Immature natural killer cell (primary cell): ENCODE measurements at regions not wholly inside any gene's neighbourhood (a gene's known extent, or its start where the extent isn't known, plus 50 kb on each side); places are given as distances from the start of the nearest gene placed in this dataset.

Experiments
- DNase-seq, 3 donors: peaks; one replicate each; pipeline ENCODE4 v3.0.0; 2022; ENCODE audit warnings: mixed read lengths in 1 of 3
- H3K27ac Mint-ChIP-seq, 6 donors: one replicate each; pipeline ENCODE4 v1.8.0; 2020; ENCODE audit warnings: mixed read lengths in 6 of 6, mild to moderate bottlenecking in 5 of 6, inconsistent platforms in 4 of 6, moderate library complexity in 3 of 6
- H3K27me3 Mint-ChIP-seq, 3 donors: one replicate each; pipeline ENCODE4 v1.8.0; 2020 to 2021; ENCODE audit warnings: low read depth in 3 of 3, mild to moderate bottlenecking in 3 of 3, mixed read lengths in 3 of 3, moderate library complexity in 3 of 3, inconsistent platforms in 1 of 3
- H3K36me3 Mint-ChIP-seq, 3 donors: one replicate each; pipeline ENCODE4 v1.8.0; 2020; ENCODE audit warnings: mixed read lengths in 3 of 3, inconsistent platforms in 2 of 3, mild to moderate bottlenecking in 2 of 3
- H3K4me1 Mint-ChIP-seq, 2 donors: one replicate each; pipeline ENCODE4 v1.8.0; 2020; ENCODE audit warnings: inconsistent platforms in 2 of 2, mild to moderate bottlenecking in 2 of 2, mixed read lengths in 2 of 2, moderate library complexity in 1 of 2
- H3K4me3 Mint-ChIP-seq, 5 donors: one replicate each; pipeline ENCODE4 v1.8.0; 2020; ENCODE audit warnings: mild to moderate bottlenecking in 5 of 5, mixed read lengths in 5 of 5, inconsistent platforms in 3 of 5, moderate library complexity in 3 of 5
- H3K9me3 Mint-ChIP-seq, 6 donors: one replicate each; pipeline ENCODE4 v1.8.0; 2020; ENCODE audit warnings: mild to moderate bottlenecking in 6 of 6, mixed read lengths in 6 of 6, inconsistent platforms in 4 of 6, moderate library complexity in 3 of 6

DNA sequence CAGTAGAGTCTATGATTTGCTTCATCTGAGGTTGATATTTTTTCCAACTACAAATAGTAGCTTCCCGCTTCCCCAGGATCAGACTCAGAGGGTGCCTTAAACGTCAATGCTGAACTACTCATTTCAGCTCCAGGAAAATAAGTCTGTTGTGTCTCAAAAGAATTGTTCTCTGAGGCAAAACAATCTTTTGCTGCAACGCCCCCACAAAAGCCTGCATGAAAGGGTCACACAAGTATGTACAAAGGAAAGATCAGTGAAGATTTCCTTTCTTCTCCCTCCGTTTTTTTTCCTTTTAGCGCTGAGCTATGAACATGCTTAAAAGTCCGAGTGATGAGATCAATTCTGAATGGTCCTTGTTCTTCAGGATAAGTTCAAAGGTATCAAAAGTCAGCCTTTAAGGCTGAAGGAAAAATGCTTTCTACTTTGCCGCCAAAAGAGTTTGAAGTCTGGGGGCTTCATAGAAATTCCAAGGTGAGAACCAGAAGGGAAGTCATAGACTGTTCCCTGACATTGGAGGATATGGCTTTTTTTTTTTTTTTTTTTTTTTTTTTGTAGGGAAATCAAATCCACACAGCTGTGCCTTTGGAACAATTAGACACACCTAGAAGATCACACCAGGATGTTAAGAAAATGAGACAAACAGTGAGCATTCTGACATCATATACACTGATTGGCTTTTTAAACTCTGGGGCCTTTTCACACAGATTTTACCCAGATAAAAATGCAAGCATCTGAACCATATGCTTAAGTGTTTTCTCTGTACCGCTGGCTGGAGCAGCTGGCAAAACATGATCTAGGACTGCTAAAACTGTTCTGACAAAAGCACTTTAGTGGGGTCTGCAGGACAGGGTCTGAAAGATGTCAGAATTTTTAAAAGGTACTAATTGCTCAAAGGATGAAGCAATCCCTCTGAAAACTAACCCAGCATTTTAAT, 329.3 kb downstream of the ENC1 start:
- Mint-ChIP-seq H3K9me3 (no peaks in the 10 kb centered on the region), H3K4me1 (no peaks in the 10 kb centered on the region), H3K27me3 (peaks cover 0 to 8% (median 3%) of the 10 kb centered on the region in 3 donors), H3K4me3 (no peak overlapping the region), H3K36me3 (no peaks in the 10 kb centered on the region), H3K27ac (no peak overlapping the region)
- DNase-seq: no peak

DNA sequence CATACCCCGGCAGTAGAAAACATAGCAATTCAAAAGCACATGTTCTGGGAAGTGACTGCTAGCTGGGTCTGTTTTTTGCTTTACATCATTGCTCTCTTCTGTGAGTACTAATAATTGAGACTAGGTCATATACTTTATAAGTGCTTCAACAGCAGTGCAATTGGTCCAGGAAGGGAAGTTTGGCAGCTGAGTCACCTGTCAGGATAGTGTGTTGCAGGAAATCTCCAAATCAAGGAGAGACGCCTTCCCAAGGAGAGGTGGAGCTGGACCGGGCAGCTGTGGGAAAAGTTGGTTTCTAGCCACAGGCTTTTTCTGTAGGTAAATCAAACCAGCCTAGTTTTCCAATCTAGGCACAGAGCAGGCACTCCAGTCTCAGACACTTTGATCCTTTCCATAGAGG, 330.1 kb downstream of the ENC1 start:
- H3K4me3 Mint-ChIP-seq: no peak overlapping the region
- H3K9me3 Mint-ChIP-seq: no peaks in the 10 kb centered on the region
- no peak overlapping the region for H3K27ac Mint-ChIP-seq
- DNase-seq: no peak
- no peaks in the 10 kb centered on the region for H3K4me1 Mint-ChIP-seq
- H3K27me3 Mint-ChIP-seq: peaks cover 0 to 6% (median 3%) of the 10 kb centered on the region in 3 donors
- no peaks in the 10 kb centered on the region for H3K36me3 Mint-ChIP-seq

DNA sequence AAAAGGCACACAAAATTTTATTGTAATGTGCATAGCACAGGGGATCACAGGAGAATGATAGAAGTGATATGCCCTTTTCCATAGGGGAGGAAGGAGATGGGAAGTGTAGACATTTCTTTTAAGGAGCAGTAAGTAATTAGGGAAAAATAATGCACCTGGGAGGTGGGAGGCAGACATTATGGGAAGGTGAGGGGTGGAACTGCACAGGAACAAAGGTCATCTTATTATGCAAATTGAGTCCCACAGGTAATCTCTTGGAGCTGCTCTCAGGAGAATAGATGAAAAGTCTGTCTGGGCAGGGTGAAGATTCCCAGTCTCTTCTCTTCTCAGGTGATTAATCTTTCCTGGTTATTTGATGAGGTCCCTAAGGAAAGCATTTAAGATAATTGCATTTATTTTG, 331.5 kb downstream of the ENC1 start:
- Mint-ChIP-seq H3K27me3 (peaks cover 0 to 4% (median 3%) of the 10 kb centered on the region in 3 donors), H3K9me3 (no peaks in the 10 kb centered on the region), H3K4me3 (no peak overlapping the region), H3K4me1 (no peaks in the 10 kb centered on the region), H3K36me3 (no peaks in the 10 kb centered on the region), H3K27ac (no peak overlapping the region)
- DNase-seq: no peak

DNA sequence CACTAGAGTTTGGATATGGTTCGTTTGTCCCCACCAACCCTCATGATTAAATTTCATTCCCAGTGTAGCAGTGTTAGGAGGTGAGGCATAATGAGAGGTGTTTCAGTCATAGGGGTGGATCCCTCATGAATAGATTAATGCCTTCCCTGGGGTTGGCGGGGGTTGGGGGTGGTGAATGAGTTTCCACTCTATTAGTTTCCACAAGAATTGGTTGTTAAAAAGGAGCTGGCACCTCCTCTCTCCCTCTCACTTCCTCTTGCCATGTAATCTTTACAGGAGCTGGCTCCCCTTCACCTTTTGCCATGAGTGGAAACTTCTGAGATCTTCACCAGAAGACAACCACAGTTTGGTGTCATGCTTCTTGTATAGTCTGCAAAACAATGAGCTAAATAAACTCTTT, 333.7 kb downstream of the ENC1 start:
- H3K9me3 Mint-ChIP-seq: no peaks in the 10 kb centered on the region
- DNase-seq: no peak
- no peak overlapping the region for H3K27ac Mint-ChIP-seq
- H3K4me1 Mint-ChIP-seq: no peaks in the 10 kb centered on the region
- peaks cover 0 to 2% (median 0%) of the 10 kb centered on the region in 3 donors for H3K36me3 Mint-ChIP-seq
- no peaks in the 10 kb centered on the region for H3K27me3 Mint-ChIP-seq
- no peak overlapping the region for H3K4me3 Mint-ChIP-seq

GRCh38 chr5:74304536-74304935, 336.0 kb downstream of the ENC1 start:
- Mint-ChIP-seq H3K4me3 (no peak overlapping the region), H3K27me3 (peaks cover 0 to 4% (median 0%) of the 10 kb centered on the region in 3 donors), H3K27ac (no peak overlapping the region), H3K36me3 (peaks cover 0 to 2% (median 0%) of the 10 kb centered on the region in 3 donors), H3K4me1 (no peaks in the 10 kb centered on the region), H3K9me3 (no peaks in the 10 kb centered on the region)
- no peak for DNase-seq

DNA sequence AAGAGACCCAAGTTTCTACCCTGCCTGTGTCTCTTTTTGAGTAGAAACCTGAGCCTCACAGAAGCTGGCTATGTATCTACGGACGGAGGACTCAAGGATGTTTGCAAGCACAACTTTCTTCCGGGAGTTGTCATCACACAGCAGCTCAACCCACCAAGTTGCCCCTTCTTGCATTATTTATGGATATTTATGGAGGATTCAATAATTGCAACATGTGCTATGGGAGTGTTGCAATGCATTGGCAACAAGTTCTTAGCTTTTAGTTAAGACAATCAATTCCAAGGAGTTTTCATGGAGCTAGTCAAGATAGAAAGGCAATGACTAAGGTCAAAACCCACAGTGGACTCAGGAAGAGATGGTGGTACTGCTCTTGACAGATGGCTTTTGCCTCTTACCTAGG, 336.9 kb downstream of the ENC1 start:
- H3K9me3 Mint-ChIP-seq: no peaks in the 10 kb centered on the region
- no peak for DNase-seq
- no peaks in the 10 kb centered on the region for H3K4me1 Mint-ChIP-seq

DNA sequence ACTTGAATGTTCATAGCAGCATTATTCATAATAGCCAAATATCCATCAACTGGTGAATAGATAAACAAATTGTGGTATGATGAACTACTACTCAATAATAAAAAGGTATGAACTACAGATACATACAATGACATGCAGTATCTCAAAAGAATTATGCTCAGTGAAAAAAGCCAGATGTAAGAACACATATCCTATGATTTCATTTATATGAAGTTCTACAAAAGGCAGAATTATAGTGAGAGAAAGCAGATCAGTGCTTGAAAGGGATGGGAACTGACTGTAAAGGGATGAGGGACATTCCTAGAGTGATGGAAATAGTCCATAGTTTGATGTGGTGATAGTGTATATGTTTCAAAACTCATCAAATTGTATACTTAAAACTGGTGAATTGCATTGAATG, 339.0 kb downstream of the ENC1 start:
- Mint-ChIP-seq H3K36me3 (peaks cover 0 to 2% (median 0%) of the 10 kb centered on the region in 3 donors), H3K27ac (no peak overlapping the region), H3K4me3 (no peak overlapping the region), H3K9me3 (no peaks in the 10 kb centered on the region), H3K4me1 (no peaks in the 10 kb centered on the region), H3K27me3 (peaks cover 0 to 4% (median 2%) of the 10 kb centered on the region in 3 donors)
- DNase-seq: no peak

More for the DNA sequence above, 336.9 kb downstream of the ENC1 start:
- Mint-ChIP-seq H3K4me3 (no peak overlapping the region), H3K27ac (no peak overlapping the region), H3K36me3 (peaks cover 0 to 2% (median 0%) of the 10 kb centered on the region in 3 donors), H3K27me3 (peaks cover 0 to 4% (median 0%) of the 10 kb centered on the region in 3 donors)

DNA sequence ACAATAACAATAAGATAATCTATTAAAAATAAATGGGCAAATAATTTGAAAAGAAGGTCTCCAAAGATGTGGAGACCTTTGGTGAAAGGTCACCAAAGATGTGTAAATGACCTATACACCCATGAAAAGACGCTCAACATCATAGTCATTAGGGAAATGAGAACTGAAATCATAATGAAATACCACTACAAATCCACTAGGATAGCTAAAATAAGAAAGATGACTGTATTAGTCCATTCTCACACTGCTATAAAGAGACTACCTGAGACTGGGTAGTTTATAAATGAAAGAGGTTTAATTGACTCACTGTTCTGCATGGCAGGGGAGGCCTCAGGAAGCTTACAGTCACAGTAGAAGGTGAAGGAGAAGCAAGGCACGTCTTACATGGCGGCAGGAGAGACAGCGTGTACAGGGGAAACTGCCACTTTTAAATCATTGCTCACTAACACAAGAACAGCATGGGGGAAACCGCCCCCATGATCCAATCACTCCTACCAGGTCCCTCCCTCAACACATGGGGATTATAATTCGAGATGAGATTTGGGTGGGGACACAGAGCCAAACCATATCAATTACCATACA, 339.6 kb downstream of the ENC1 start:
- Mint-ChIP-seq H3K27me3 (peaks cover 0 to 4% (median 2%) of the 10 kb centered on the region in 3 donors), H3K9me3 (no peaks in the 10 kb centered on the region), H3K36me3 (peaks cover 0 to 2% (median 0%) of the 10 kb centered on the region in 3 donors), H3K27ac (no peak overlapping the region), H3K4me1 (no peaks in the 10 kb centered on the region), H3K4me3 (no peak overlapping the region)
- no peak for DNase-seq

- no peaks in the 10 kb centered on the region for H3K4me1 Mint-ChIP-seq
- no peak overlapping the region for H3K4me3 Mint-ChIP-seq
- H3K27ac Mint-ChIP-seq: no peak overlapping the region
- H3K27me3 Mint-ChIP-seq: peaks cover 0 to 4% (median 2%) of the 10 kb centered on the region in 3 donors
- no peaks in the 10 kb centered on the region for H3K9me3 Mint-ChIP-seq
- peaks cover 0 to 2% (median 0%) of the 10 kb centered on the region in 3 donors for H3K36me3 Mint-ChIP-seq
- DNase-seq: no peak
These were observed 340.7 kb downstream of the ENC1 start for GRCh38 chr5:74299833-74300232.

- H3K36me3 Mint-ChIP-seq: no peaks in the 10 kb centered on the region
- H3K4me1 Mint-ChIP-seq: no peaks in the 10 kb centered on the region
- no peak for DNase-seq
- peaks cover 0 to 5% (median 4%) of the 10 kb centered on the region in 3 donors for H3K27me3 Mint-ChIP-seq
- H3K4me3 Mint-ChIP-seq: no peak overlapping the region
- H3K27ac Mint-ChIP-seq: no peak overlapping the region
- no peaks in the 10 kb centered on the region for H3K9me3 Mint-ChIP-seq
These were observed 343.7 kb downstream of the ENC1 start for GRCh38 chr5:74296685-74297408.

DNA sequence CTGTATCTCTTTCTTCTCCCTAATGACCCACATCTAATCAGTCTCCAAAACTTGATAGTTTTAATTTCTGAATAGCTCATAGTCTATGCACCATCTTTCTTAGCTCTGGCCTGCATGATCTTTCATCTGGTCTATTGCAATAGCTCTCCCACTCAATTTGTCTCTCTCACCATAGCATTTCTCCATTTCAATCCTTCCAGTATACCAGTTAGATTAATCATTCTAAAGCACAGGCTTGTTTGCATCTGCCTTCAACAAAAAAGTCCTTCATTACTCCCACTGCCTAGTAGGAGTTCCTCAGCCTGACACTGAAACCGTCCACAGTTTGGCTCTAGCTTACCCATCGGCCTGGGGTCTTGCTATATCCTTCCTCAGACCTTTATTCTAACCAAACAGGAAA, 344.9 kb downstream of the ENC1 start:
- Mint-ChIP-seq H3K4me3 (no peak overlapping the region), H3K4me1 (no peaks in the 10 kb centered on the region), H3K36me3 (no peaks in the 10 kb centered on the region), H3K27me3 (peaks cover 0 to 5% (median 0%) of the 10 kb centered on the region in 3 donors), H3K9me3 (no peaks in the 10 kb centered on the region), H3K27ac (no peak overlapping the region)
- no peak for DNase-seq

DNA sequence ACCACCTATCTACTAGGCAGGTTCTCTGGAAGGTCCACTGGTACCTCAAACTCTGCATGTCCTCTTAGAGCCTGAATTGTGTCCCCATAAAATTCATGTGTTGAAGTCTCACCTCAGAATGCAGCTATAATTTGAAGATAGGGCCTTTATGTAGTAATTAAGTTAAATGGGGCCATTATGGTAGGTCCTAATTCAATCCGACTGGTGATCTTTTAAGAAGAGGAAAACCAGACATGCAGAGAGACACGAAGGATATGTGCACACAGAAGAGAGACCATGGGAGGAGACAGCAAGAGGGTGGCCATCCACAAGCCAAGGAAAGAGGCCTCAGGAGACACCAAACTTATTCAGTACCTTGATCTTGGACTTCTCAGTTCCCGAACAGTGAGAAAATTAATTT, 345.4 kb downstream of the ENC1 start:
- Mint-ChIP-seq H3K27me3 (peaks cover 0 to 8% (median 0%) of the 10 kb centered on the region in 3 donors), H3K9me3 (no peaks in the 10 kb centered on the region), H3K4me1 (no peaks in the 10 kb centered on the region), H3K4me3 (no peak overlapping the region), H3K36me3 (no peaks in the 10 kb centered on the region), H3K27ac (no peak overlapping the region)
- DNase-seq: no peak

GRCh38 chr5:74294231-74294705, 346.3 kb downstream of the ENC1 start:
- Mint-ChIP-seq H3K4me3 (no peak overlapping the region), H3K4me1 (no peaks in the 10 kb centered on the region), H3K27ac (no peak overlapping the region), H3K27me3 (peaks cover 0 to 9% (median 0%) of the 10 kb centered on the region in 3 donors), H3K36me3 (no peaks in the 10 kb centered on the region), H3K9me3 (no peaks in the 10 kb centered on the region)
- no peak for DNase-seq

DNA sequence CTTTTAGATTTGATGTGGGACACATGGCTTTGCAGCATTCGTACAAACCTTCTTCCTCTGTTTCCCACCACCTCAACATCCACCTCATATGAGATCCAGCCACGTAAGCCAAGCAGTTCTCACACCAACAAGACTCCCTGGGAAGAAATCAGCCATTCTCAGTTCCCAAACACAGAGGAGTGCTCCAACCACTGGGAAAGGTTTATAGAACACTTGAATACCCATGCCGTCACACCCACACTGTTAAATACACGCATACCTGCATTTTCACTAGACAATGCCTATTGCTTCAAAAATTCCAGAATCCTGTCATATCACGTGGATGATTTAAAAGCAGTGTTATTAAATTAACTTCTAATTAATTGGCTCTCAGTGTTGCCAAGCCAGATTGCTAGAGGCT, 347.3 kb downstream of the ENC1 start:
- Mint-ChIP-seq H3K27ac (no peak overlapping the region), H3K4me1 (no peaks in the 10 kb centered on the region), H3K27me3 (peaks cover 0 to 17% (median 0%) of the 10 kb centered on the region in 3 donors), H3K9me3 (no peaks in the 10 kb centered on the region), H3K4me3 (no peak overlapping the region), H3K36me3 (no peaks in the 10 kb centered on the region)
- DNase-seq: no peak
